WTC11 (cell line): ENCODE measurements at regions not wholly inside any gene's neighbourhood (a gene's known extent, or its start where the extent isn't known, plus 50 kb on each side); places are given as distances from the start of the nearest gene placed in this dataset.

ENCODE experiments used
- ATAC-seq: fragments of 200-7000 bp; cut with Tn5 transposase; 2 replicates; pipeline ENCODE4 v1.10.0; 2021; ENCODE audit warnings: mild to moderate bottlenecking, moderate library complexity
- CTCF ChIA-PET: fragments of 300-600 bp; sonication (Branson Sonifier 250); formaldehyde crosslinking; loops from one replicate; lab custom pipeline; 2021; ENCODE audit warnings: antibody characterized with exemption; lab: Charles Lee
- POLR2A ChIA-PET: fragments of 350-600 bp; sonication (Branson Sonifier 250); formaldehyde crosslinking; loops from one replicate; lab custom pipeline; 2021; ENCODE audit warnings: antibody characterized with exemption; lab: Charles Lee
- DNase-seq: peaks from one replicate; pipeline ENCODE4 v3.0.0; 2021; ENCODE audit warnings: low spot score
- H3K27ac Mint-ChIP-seq: 2 replicates; pipeline ENCODE4 v1.8.0; 2021; ENCODE audit warnings: mixed read lengths
- H3K27me3 Mint-ChIP-seq: 2 replicates; pipeline ENCODE4 v1.8.0; 2021; ENCODE audit warnings: low read depth, mild to moderate bottlenecking, moderate library complexity, mixed read lengths
- H3K36me3 Mint-ChIP-seq: 2 replicates; pipeline ENCODE4 v1.8.0; 2021; ENCODE audit warnings: mixed read lengths
- H3K4me1 Mint-ChIP-seq: 2 replicates; pipeline ENCODE4 v1.8.0; 2022; ENCODE audit warnings: mixed read lengths
- H3K4me3 Mint-ChIP-seq: 2 replicates; pipeline ENCODE4 v1.8.0; 2021; ENCODE audit warnings: mild to moderate bottlenecking, moderate library complexity, mixed read lengths
- H3K9me3 Mint-ChIP-seq: 2 replicates; pipeline ENCODE4 v1.8.0; 2021; ENCODE audit warnings: mixed read lengths
- AFF4 ChIP-seq: sonication (generic); formaldehyde crosslinking; IDR thresholded peaks from 2 replicates; pipeline ENCODE4 v1.8.1; 2023; ENCODE audit warnings: mild to moderate bottlenecking, missing genetic modification reagents, borderline replicate concordance
- ATF2 ChIP-seq: sonication (generic); formaldehyde crosslinking; IDR thresholded peaks from 2 replicates; pipeline ENCODE4 v1.8.1; 2022; ENCODE audit warnings: low read depth, missing genetic modification reagents, borderline replicate concordance
- CBFB ChIP-seq: sonication (generic); formaldehyde crosslinking; IDR thresholded peaks from 2 replicates; pipeline ENCODE4 v1.8.1; 2022; ENCODE audit warnings: mild to moderate bottlenecking, low read depth, missing genetic modification reagents
- CDX4 ChIP-seq: fragments of 250-450 bp; sonication (Bioruptor Pico); IDR thresholded peaks from 2 replicates; pipeline ENCODE4 v1.9.0; 2021; ENCODE audit warnings: moderate library complexity, mild to moderate bottlenecking, inconsistent platforms, borderline replicate concordance
- CREB1 ChIP-seq: sonication (generic); formaldehyde crosslinking; IDR thresholded peaks from 2 replicates; pipeline ENCODE4 v1.8.0; 2023; ENCODE audit warnings: mild to moderate bottlenecking, missing genetic modification reagents
- GRHL2 ChIP-seq: fragments of 250-450 bp; sonication (Bioruptor Pico); IDR thresholded peaks from 2 replicates; pipeline ENCODE4 v1.8.0; 2022; ENCODE audit warnings: mild to moderate bottlenecking, moderate library complexity; ENCODE audit not compliant: insufficient replicate concordance, severe bottlenecking
- IRF1 ChIP-seq: sonication (generic); formaldehyde crosslinking; IDR thresholded peaks from 2 replicates; pipeline ENCODE4 v1.8.0; 2023; ENCODE audit warnings: missing genetic modification reagents
- MLX ChIP-seq: sonication (generic); formaldehyde crosslinking; IDR thresholded peaks from 2 replicates; pipeline ENCODE4 v1.8.1; 2023; ENCODE audit warnings: mild to moderate bottlenecking, missing genetic modification reagents, moderate library complexity
- NR3C1 ChIP-seq: sonication (generic); formaldehyde crosslinking; conservative IDR thresholded peaks from 2 replicates; pipeline ENCODE4 v1.8.1; 2023; ENCODE audit warnings: low read depth, mild to moderate bottlenecking, missing genetic modification reagents
- SOX15 ChIP-seq: fragments of 250-450 bp; sonication (Bioruptor Pico); IDR thresholded peaks from 2 replicates; pipeline ENCODE4 v1.9.0; 2021; ENCODE audit warnings: mild to moderate bottlenecking
- SP1 ChIP-seq: sonication (generic); formaldehyde crosslinking; conservative IDR thresholded peaks from 2 replicates; pipeline ENCODE4 v1.8.1; 2022; ENCODE audit warnings: missing genetic modification reagents
- TCF7 ChIP-seq: sonication (generic); formaldehyde crosslinking; IDR thresholded peaks from 2 replicates; pipeline ENCODE4 v1.8.0; 2022; ENCODE audit warnings: mild to moderate bottlenecking, low read depth, missing genetic modification reagents, moderate library complexity
- ZBTB43 ChIP-seq: sonication (generic); formaldehyde crosslinking; IDR thresholded peaks from 2 replicates; pipeline ENCODE4 v1.8.1; 2023; ENCODE audit warnings: mild to moderate bottlenecking, missing genetic modification reagents
- ZMAT4 ChIP-seq: fragments of 250-450 bp; sonication (Bioruptor Pico); IDR thresholded peaks from 2 replicates; pipeline ENCODE4 v1.9.0; 2021; ENCODE audit warnings: mild to moderate bottlenecking
- ZNF416 ChIP-seq: fragments of 250-450 bp; sonication (Bioruptor Pico); IDR thresholded peaks from 2 replicates; pipeline ENCODE4 v1.9.0; 2021; ENCODE audit warnings: mild to moderate bottlenecking, inconsistent platforms
- ZNF532 ChIP-seq: fragments of 250-450 bp; sonication (Bioruptor Pico); IDR thresholded peaks from 2 replicates; pipeline ENCODE4 v1.9.0; 2021; ENCODE audit warnings: mild to moderate bottlenecking, borderline replicate concordance
- ZSCAN18 ChIP-seq: fragments of 250-450 bp; sonication (Bioruptor Pico); IDR thresholded peaks from 2 replicates; pipeline ENCODE4 v2.1.2; 2022; ENCODE audit warnings: mild to moderate bottlenecking, moderate library complexity

GRCh38 chr10:57694956-57695608, 572.6 kb downstream of the IPMK start:
- CTCF ChIA-PET, result no interaction called here
- Mint-ChIP-seq H3K4me1 (peaks cover 4% of the 10 kb centered on the region; the same call in 1 of the 2 replicates), H3K27ac (no peak overlapping the region), H3K4me3 (no peak overlapping the region), H3K36me3 (no peaks in the 10 kb centered on the region)
- TF ChIP-seq ATF2 (CRISPR knock-in tag), result no peak
- TF ChIP-seq, all 79 proteins: peak for 0
- H3K27me3 Mint-ChIP-seq, result no peaks in the 10 kb centered on the region; the same call in 1 of the 2 replicates
- no peaks in the 10 kb centered on the region for H3K9me3 Mint-ChIP-seq
- POLR2A ChIA-PET, result no interaction called here
- ATAC-seq (no peak), DNase-seq (no peak)

GRCh38 chr10:57692255-57692980, 575.3 kb downstream of the IPMK start:
- Mint-ChIP-seq H3K4me3 (no peak overlapping the region), H3K9me3 (no peaks in the 10 kb centered on the region), H3K27ac (no peak overlapping the region), H3K4me1 (peaks cover 4% of the 10 kb centered on the region; the same call in 1 of the 2 replicates), H3K36me3 (no peaks in the 10 kb centered on the region), H3K27me3 (no peaks in the 10 kb centered on the region; the same call in 1 of the 2 replicates)
- CTCF ChIA-PET, result no interaction called here
- POLR2A ChIA-PET, result no interaction called here
- ATAC-seq (peak; percentile 69), DNase-seq (no peak)
- TF ChIP-seq ZMAT4 (CRISPR knock-in tag) (no peak), SP1 (no peak), ZSCAN18 (CRISPR knock-in tag) (no peak), CBFB (no peak), IRF1 (no peak), ZNF532 (no peak), TCF7 (CRISPR knock-in tag) (no peak), CREB1 (CRISPR knock-in tag) (no peak), NR3C1 (CRISPR knock-in tag) (no peak), GRHL2 (no peak), ZBTB43 (CRISPR knock-in tag) (no peak), AFF4 (no peak), CDX4 (CRISPR knock-in tag) (no peak), SOX15 (CRISPR knock-in tag) (no peak), MLX (CRISPR knock-in tag) (no peak), ZNF416 (CRISPR knock-in tag) (no peak)
